Amniotic stem cell (primary cell): ENCODE measurements at regions not wholly inside any gene's neighbourhood (a gene's known extent, or its start where the extent isn't known, plus 50 kb on each side); places are given as distances from the start of the nearest gene placed in this dataset.
A peak's percentile ranks its signal among the peaks of the same experiment; 100 is the strongest.

Experiments
- DNase-seq: peaks from one replicate; lab custom pipeline; 2025; lab: John Stamatoyannopoulos, UW

- no peak for DNase-seq
Measured at GRCh38 chr18:8458546-8459215, 150.6 kb upstream of the RAB12 start.

- no peak for DNase-seq
Measured at GRCh38 chr18:8460748-8461147, 148.5 kb upstream of the RAB12 start.

- DNase-seq: no peak
Measured at GRCh38 chr18:8461544-8461943, 147.7 kb upstream of the RAB12 start.

GRCh38 chr18:8462651-8463185, 146.5 kb upstream of the RAB12 start:
- DNase-seq: no peak

GRCh38 chr18:8463791-8464190, 145.4 kb upstream of the RAB12 start:
- no peak for DNase-seq

- no peak for DNase-seq
Measured at GRCh38 chr18:8468191-8468590, 141.0 kb upstream of the RAB12 start.

GRCh38 chr18:8468921-8469335, 140.3 kb upstream of the RAB12 start:
- no peak for DNase-seq

GRCh38 chr18:8469544-8470130, 139.6 kb upstream of the RAB12 start:
- DNase-seq: no peak

- no peak for DNase-seq
Measured at GRCh38 chr18:8471372-8471771, 137.9 kb upstream of the RAB12 start.

- no peak for DNase-seq
Measured at GRCh38 chr18:8474661-8475060, 134.6 kb upstream of the RAB12 start.

GRCh38 chr18:8477615-8478014, 131.6 kb upstream of the RAB12 start:
- no peak for DNase-seq

- peak; percentile 24 for DNase-seq
Measured at GRCh38 chr18:8478166-8478967, 130.9 kb upstream of the RAB12 start.

- DNase-seq: no peak
Measured at GRCh38 chr18:8478968-8479370, 130.3 kb upstream of the RAB12 start.

- no peak for DNase-seq
Measured at GRCh38 chr18:8479789-8480188, 129.4 kb upstream of the RAB12 start.

GRCh38 chr18:8480506-8481328, 128.5 kb upstream of the RAB12 start:
- DNase-seq: peak; percentile 29

GRCh38 chr18:8484951-8485350, 124.3 kb upstream of the RAB12 start:
- DNase-seq: no peak

- DNase-seq: no peak
Measured at GRCh38 chr18:8489761-8490160, 119.5 kb upstream of the RAB12 start.

GRCh38 chr18:8491516-8491915, 117.7 kb upstream of the RAB12 start:
- DNase-seq: no peak

- no peak for DNase-seq
Measured at GRCh38 chr18:8493141-8493540, 116.1 kb upstream of the RAB12 start.

GRCh38 chr18:8496186-8496585, 113.1 kb upstream of the RAB12 start:
- no peak for DNase-seq

GRCh38 chr18:8498905-8499304, 110.3 kb upstream of the RAB12 start:
- no peak for DNase-seq
